CD4-positive, alpha-beta T cell (primary cell): ENCODE measurements at regions not wholly inside any gene's neighbourhood (a gene's known extent, or its start where the extent isn't known, plus 50 kb on each side); places are given as distances from the start of the nearest gene placed in this dataset.
A peak's percentile ranks its signal among the peaks of the same experiment; 100 is the strongest.

Experiments used
- ATAC-seq: fragments of 200-7000 bp; cut with Tn5 transposase; one replicate; pipeline ENCODE4 v1.10.0; 2022; ENCODE audit warnings: mild to moderate bottlenecking; ENCODE audit not compliant: poor library complexity
- CTCF ChIA-PET: fragments of 350-600 bp; sonication (Branson Sonifier 250); formaldehyde crosslinking; loops from one replicate; lab custom pipeline; 2021; ENCODE audit warnings: antibody characterized with exemption, inconsistent platforms; lab: Charles Lee
- POLR2A ChIA-PET: fragments of 350-600 bp; sonication (Branson Sonifier 250); formaldehyde crosslinking; loops from one replicate; lab custom pipeline; 2021; ENCODE audit warnings: antibody characterized with exemption, inconsistent platforms; lab: Charles Lee
- DNase-seq, 14 experiments: peaks; one replicate each; pipeline ENCODE4 v3.0.0-alpha.2; 2013 to 2020; ENCODE audit warnings: mixed read lengths in 2 of 14
- H3K27ac ChIP-seq, 2 donors: one replicate each; pipeline versions ENCODE4 v1.5.1 to v1.7.0; 2013; ENCODE audit warnings: low read length in 2 of 2, low read depth in 1 of 2, mild to moderate bottlenecking in 1 of 2
- H3K27me3 ChIP-seq, 2 experiments: 1 replicate in 1 of 2; 2 replicates in 1 of 2; pipeline versions ENCODE4 v1.6.1 to v1.7.0; 2013; ENCODE audit warnings: low read length in 2 of 2, control low read depth in 1 of 2, mild to moderate bottlenecking in 1 of 2, moderate library complexity in 1 of 2; ENCODE audit not compliant: insufficient read depth in 2 of 2, control insufficient read depth in 1 of 2
- H3K36me3 ChIP-seq: one replicate; pipeline ENCODE4 v1.6.1; 2013; ENCODE audit warnings: low read length, control low read depth; ENCODE audit not compliant: insufficient read depth
- H3K4me1 ChIP-seq: one replicate; pipeline ENCODE4 v1.6.1; 2013; ENCODE audit warnings: low read length, control low read depth; ENCODE audit not compliant: insufficient read depth
- H3K4me3 ChIP-seq: one replicate; pipeline ENCODE4 v1.5.1; 2013; ENCODE audit warnings: mild to moderate bottlenecking, low read length, moderate library complexity
- H3K9me3 ChIP-seq, 2 experiments: 1 replicate in 1 of 2; 2 replicates in 1 of 2; pipeline versions ENCODE4 v1.6.1 to v1.7.0; 2013; ENCODE audit warnings: low read length in 2 of 2, mild to moderate bottlenecking in 2 of 2, control low read depth in 1 of 2, moderate library complexity in 1 of 2; ENCODE audit not compliant: control insufficient read depth in 1 of 2, insufficient read depth in 1 of 2
- H3K27ac Mint-ChIP-seq: one replicate; pipeline ENCODE4 v1.8.0; 2020; ENCODE audit warnings: mixed read lengths
- H3K27me3 Mint-ChIP-seq: one replicate; pipeline ENCODE4 v1.8.0; 2021; ENCODE audit warnings: mixed read lengths
- H3K36me3 Mint-ChIP-seq: one replicate; pipeline ENCODE4 v1.8.0; 2021; ENCODE audit warnings: low read depth, mixed read lengths
- H3K4me1 Mint-ChIP-seq: one replicate; pipeline ENCODE4 v1.8.0; 2021; ENCODE audit warnings: low read depth, mixed read lengths
- H3K4me3 Mint-ChIP-seq: one replicate; pipeline ENCODE4 v1.8.0; 2020; ENCODE audit warnings: mild to moderate bottlenecking, mixed read lengths
- H3K9me3 Mint-ChIP-seq: one replicate; pipeline ENCODE4 v1.8.0; 2020; ENCODE audit warnings: mixed read lengths
- intact Hi-C, 2 experiments: fragments of 100-400 bp; cut with DNase I in 1 of 2; cut with micrococcal nuclease in 1 of 2; formaldehyde crosslinking; loops; one replicate each; pipeline versions ENCODE4 v1.15.1 to v1.9.0; 2023 to 2025; cut with DNase I, micrococcal nuclease
- TF ChIP-seq, protein P1 (sequence below): fragments of 200-600 bp; IDR thresholded peaks from one replicate; pipeline ENCODE4 v1.8.0; 2022; ENCODE audit warnings: antibody characterized with exemption, mild to moderate bottlenecking

GRCh38 chr3:10665592-10665991 is 150.4 kb upstream of the SLC6A11 start:
- peaks cover 6% of the 10 kb centered on the region for H3K4me1 Mint-ChIP-seq
- no peak overlapping the region for H3K4me3 ChIP-seq
- DNase-seq (no peak), ATAC-seq (no peak)
- no peaks in the 10 kb centered on the region for H3K9me3 Mint-ChIP-seq
- H3K4me1 ChIP-seq = peaks cover 8% of the 10 kb centered on the region
- H3K27ac ChIP-seq = no peak overlapping the region
- intact Hi-C loops = no loop called here
- peaks cover 11 to 15% of the 10 kb centered on the region in 2 experiments for H3K27me3 ChIP-seq
- POLR2A ChIA-PET = no interaction called here
- peaks cover 25% of the 10 kb centered on the region for H3K27me3 Mint-ChIP-seq
- TF ChIP-seq, protein P1, sequence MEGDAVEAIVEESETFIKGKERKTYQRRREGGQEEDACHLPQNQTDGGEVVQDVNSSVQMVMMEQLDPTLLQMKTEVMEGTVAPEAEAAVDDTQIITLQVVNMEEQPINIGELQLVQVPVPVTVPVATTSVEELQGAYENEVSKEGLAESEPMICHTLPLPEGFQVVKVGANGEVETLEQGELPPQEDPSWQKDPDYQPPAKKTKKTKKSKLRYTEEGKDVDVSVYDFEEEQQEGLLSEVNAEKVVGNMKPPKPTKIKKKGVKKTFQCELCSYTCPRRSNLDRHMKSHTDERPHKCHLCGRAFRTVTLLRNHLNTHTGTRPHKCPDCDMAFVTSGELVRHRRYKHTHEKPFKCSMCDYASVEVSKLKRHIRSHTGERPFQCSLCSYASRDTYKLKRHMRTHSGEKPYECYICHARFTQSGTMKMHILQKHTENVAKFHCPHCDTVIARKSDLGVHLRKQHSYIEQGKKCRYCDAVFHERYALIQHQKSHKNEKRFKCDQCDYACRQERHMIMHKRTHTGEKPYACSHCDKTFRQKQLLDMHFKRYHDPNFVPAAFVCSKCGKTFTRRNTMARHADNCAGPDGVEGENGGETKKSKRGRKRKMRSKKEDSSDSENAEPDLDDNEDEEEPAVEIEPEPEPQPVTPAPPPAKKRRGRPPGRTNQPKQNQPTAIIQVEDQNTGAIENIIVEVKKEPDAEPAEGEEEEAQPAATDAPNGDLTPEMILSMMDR = no peak
- CTCF ChIA-PET = no interaction called here
- no peaks in the 10 kb centered on the region for H3K36me3 ChIP-seq
- H3K4me3 Mint-ChIP-seq = no peak overlapping the region
- H3K27ac Mint-ChIP-seq = no peak overlapping the region
- H3K9me3 ChIP-seq = no peaks in the 10 kb centered on the region
- H3K36me3 Mint-ChIP-seq = no peaks in the 10 kb centered on the region

DNA sequence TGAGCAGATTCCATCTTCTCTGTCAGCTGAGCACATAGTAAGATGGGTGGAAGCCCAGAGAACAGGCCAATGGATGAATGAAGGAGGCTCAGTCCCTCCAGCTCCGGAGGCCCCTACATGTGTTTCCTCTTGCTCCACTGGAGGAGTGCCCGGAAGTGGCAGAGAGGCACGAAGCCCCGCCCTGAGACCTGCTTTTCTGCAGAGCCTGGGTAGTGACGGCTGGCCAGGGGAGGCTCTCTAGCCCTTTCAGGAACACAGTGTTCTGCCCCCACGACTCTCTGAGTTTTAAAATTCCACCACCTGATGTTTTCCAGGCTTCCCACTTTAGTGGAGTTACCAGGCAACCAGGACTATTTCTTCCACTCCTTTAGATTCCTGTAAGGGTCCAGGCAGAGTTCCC is 149.4 kb upstream of the SLC6A11 start:
- Mint-ChIP-seq H3K27ac (no peak overlapping the region), H3K4me3 (no peak overlapping the region), H3K4me1 (peaks cover 6% of the 10 kb centered on the region), H3K36me3 (no peaks in the 10 kb centered on the region), H3K9me3 (no peaks in the 10 kb centered on the region), H3K27me3 (peaks cover 25% of the 10 kb centered on the region)
- DNase-seq = peak in 1 of 14 experiments; percentile 13
- H3K4me3 ChIP-seq = no peak overlapping the region
- intact Hi-C loops = no loop called here
- POLR2A ChIA-PET = no interaction called here
- no peaks in the 10 kb centered on the region for H3K36me3 ChIP-seq
- no peaks in the 10 kb centered on the region for H3K9me3 ChIP-seq
- H3K27me3 ChIP-seq = peaks cover 11 to 15% of the 10 kb centered on the region in 2 experiments
- TF ChIP-seq, protein P1 = no peak
- peaks cover 8% of the 10 kb centered on the region for H3K4me1 ChIP-seq
- no peak overlapping the region for H3K27ac ChIP-seq
- CTCF ChIA-PET = no interaction called here
- ATAC-seq = no peak

GRCh38 chr3:10667269-10667668 is 148.8 kb upstream of the SLC6A11 start:
- Mint-ChIP-seq H3K36me3 (no peaks in the 10 kb centered on the region), H3K27ac (no peak overlapping the region), H3K4me1 (peaks cover 6% of the 10 kb centered on the region), H3K4me3 (no peak overlapping the region), H3K9me3 (no peaks in the 10 kb centered on the region), H3K27me3 (peaks cover 25% of the 10 kb centered on the region)
- ChIA-PET CTCF (no interaction called here), POLR2A (no interaction called here)
- no peak for ATAC-seq
- TF ChIP-seq, protein P1 = no peak
- Histone ChIP-seq H3K9me3 (no peaks in the 10 kb centered on the region), H3K36me3 (no peaks in the 10 kb centered on the region), H3K4me3 (no peak overlapping the region), H3K4me1 (peaks cover 8% of the 10 kb centered on the region), H3K27me3 (peaks cover 11 to 15% of the 10 kb centered on the region in 2 experiments), H3K27ac (no peak overlapping the region)
- DNase-seq = no peak
- intact Hi-C loops = no loop called here
